Inflammatory macrophage (primary cell): ENCODE measurements at regions not wholly inside any gene's neighbourhood (a gene's known extent, or its start where the extent isn't known, plus 50 kb on each side); places are given as distances from the start of the nearest gene placed in this dataset.
"Not testable (repeated sequence)": the region's sequence is repeated elsewhere in the genome, so short reads cannot be mapped to it uniquely, and the experiment has no call there.

Source experiments
- DNase-seq, 2 donors: peaks; one replicate each; pipeline ENCODE4 v3.0.0-alpha.2; 2020 to 2022

DNA sequence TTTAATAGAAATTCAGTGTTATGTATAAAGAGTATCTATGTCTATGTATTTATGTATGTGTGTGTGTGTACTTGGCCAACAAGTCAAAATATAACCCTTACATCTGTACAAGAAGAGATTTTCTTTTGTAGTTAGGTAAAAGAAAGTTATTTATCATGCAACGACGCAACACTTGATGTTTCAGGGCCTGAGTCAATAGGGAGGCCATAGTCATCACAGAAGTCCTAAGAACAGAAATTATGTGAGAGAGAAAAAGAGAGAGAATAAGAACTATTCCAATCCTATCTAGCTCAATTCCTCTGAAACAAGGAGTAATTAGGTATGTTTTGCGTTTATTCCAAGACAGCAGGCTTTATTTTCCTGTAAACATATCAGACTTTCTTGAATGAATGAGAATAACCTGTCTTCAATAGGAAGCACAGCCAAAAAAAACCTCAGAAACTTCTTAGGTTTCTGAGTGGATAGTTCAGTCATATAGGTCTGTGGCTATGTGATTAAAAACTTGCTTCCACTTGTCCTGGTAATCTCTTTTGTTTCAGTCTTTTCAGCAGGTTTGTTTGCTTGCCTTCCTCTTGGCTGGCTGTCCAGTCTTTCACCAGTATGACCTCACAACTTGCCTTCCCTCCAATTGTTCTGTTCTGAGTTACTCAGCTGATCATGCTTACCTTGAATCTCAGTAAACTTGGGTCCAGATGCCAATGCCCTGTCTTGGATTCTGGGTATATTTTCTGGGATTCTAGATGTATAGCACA lies 382.4 kb upstream of the GBE1 start:
- no peak for DNase-seq

DNA sequence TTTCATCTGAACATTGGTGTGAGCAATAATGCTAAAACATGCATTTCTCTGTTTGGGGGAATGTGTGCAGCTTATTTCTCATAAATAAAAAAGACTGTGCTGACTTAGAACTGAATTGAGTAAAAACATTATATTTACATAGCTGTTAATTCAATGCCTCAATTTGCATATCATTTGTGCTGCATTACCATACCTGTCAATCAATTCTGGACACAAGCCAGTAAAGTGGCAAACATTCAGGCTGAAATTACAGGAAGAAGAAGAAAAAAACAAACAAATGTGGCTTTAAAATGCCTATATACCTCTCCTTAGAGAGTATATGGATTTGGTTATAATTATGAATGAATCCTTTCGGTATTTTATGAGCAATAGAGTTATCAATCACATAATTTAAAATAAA lies 380.1 kb upstream of the GBE1 start:
- DNase-seq = no peak

GRCh38 chr3:82137861-82138260 lies 376.4 kb upstream of the GBE1 start:
- no peak for DNase-seq

DNA sequence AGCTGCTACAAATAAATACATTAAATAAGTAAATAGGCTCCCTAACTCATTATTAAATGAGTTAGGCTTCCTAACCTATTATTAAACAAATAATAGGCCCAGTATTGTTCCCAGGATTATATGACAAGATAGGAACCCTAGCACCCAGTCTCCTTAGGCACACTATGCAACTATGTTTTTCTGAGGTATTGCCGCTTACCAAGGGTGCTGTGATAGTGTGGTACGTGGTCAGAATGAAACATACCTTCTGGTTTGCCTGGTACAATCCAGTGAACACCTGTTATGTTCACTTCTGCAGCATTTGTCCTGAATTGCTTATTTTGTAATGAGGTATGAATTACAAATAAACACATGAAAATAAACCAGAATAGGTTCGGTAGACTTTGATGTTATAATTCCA lies 375.6 kb upstream of the GBE1 start:
- DNase-seq = no peak

DNA sequence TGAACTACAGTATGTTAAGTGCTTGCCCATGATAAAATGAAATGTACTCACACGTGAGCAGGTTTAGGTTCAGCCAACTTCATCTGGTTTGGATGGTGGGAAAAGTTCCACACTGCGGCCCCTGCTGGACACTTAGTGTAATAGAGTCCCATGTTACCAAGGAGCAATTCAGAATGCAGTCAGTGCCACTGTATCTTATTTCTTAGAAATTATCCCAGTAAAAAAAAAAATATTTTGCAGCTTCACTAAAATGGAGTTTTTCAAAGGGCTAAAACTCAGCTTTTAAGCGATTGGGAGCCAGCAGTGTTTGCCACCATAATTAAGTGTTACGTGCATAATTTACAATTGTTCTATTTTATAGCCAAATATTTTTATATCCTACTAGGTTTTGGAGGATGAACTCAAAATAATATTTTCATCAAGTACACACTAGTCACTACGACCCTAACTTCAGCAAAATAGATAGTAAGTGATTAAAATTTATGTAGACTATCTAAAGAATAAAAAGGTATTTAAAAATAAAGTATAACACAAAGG lies 371.7 kb upstream of the GBE1 start:
- peak; percentile 52 to 55 for DNase-seq

DNA sequence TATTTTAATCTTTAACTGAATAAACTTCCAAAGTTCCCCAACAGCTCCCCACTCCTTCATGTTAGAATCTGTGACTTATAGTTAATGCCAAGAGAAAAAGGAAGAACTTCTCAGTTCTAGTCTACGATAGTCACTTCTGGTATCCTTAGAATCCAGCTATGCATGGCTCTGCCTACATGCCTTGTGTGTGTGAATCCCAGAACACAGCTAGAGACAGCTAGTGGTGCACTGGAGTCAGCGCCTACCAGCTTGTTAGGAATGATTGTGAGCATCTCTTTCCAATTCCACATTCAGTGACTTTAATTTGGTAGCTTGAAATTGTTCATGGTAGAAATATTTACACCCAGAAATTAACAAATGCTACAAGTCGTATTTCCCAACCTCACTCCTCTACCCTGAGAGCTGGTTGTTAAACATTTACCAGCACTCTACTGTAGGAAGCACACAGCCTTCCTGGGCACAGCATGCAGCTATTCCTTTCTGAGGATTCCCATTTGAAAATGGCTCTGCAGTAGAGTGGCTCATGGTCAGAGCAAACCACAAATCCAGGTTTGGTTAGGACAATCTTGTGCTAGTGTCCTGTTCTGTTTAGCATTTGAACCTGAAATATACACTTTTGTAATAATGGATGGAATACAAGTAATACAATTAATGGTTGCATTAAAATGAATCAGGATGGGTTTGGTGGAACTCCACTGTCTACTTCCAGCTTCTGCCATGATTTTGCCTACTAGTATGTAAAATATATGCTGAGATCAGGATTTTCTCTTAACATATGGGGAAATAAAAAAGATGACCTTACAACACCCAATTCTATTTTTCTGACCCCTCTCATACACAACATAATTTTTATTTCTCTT lies 371.0 kb upstream of the GBE1 start:
- no peak for DNase-seq

DNA sequence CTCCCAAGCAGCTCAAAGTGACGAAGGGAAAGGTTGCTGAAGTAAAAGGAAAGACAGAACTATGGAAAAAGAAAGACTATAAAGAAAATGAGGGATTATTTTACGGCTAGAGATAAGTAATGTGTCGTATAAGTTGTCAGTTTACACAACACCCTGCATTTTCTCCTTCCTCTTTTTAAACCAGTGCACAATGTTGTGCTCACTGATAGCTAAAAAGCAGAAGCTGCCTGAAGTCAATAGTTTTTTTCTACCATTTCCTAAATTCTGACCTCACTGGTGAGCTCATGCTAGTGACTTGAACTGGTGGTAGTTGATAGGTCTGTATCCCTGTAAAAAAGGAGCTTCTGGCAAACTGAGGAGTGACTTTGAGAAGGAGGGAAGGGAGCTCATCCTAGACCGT lies 368.6 kb upstream of the GBE1 start:
- peak; percentile 82 to 90 for DNase-seq

GRCh38 chr3:82129221-82129801 lies 367.9 kb upstream of the GBE1 start:
- DNase-seq = no peak

GRCh38 chr3:82128271-82128670 lies 366.8 kb upstream of the GBE1 start:
- DNase-seq = no peak

DNA sequence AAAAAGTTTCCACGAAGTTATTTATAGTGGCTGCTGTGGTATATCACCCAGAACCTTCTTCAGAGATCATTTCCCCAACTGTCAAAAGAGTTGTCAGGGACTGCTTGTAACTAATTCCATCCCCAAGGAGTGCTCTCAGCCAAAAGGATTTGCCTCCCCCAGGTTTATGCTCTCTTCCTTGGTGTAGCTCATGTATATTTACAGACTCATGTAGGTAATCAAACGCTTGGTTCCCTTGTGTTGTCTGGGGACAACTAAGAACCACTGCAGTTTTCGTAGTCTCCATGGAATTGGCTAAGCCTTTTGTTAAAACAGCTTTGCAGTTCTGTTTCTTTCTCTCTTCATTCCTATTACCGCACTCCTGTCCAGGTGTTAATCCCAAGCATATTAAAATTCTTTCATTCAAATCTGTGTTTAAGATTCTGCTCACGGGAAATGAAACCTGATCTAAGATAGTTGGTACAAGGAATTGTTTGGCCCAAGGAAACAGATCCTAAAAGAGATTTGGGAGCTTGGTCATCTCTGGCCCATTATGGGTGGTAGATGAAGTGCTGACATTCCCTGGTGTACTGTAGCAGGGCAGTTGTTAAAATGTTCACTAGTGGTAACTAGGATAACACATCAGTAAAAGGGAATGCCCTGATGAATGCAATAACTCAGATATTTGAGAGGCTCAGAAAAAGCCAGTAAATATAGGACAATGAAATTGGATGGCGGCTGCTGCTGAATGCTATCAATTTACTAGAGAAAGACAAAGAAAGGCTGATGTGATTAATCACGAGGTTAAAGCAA lies 361.3 kb upstream of the GBE1 start:
- DNase-seq = no peak

DNA sequence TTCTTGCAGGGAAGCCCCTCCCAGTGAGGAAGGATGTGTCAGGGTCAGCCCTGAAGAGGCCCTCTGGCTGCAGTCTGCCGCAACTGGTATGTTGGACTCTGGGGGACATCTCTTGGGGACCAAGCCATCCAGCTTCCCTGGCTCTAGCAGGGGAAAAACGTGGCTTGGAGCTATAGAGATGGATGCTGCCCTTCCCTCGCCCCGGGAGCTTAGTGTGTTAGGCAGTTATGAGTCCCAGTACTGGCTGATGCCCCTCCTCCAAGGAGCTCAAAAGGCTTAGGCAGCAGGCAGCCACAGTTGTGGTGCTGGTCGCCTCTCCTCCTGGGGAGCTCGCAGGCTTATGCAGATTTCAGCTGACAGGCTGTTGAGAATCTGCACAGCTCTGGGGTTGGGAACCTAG lies 353.1 kb upstream of the GBE1 start:
- no peak for DNase-seq

- DNase-seq = not testable (repeated sequence)
Measured at GRCh38 chr3:82110721-82111120, 349.3 kb upstream of the GBE1 start.

DNA sequence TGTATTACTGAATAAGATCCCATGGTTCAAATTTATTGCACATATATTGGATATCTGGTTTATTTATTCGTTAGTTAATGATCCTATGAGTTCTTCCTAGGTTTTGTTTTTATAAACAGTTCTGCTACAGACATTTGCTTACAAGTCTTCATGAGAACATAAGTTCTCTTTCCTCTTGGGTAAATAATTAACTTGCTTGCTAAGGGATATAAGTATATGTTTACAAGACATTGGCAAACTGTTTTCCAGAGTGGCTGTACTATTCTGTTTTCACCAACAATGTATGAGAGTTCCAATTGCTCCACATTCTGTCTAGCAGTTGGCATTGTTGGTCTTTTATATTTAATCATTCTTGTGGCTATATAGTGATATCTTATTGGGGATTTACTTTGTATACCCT lies 341.8 kb upstream of the GBE1 start:
- no peak for DNase-seq

DNA sequence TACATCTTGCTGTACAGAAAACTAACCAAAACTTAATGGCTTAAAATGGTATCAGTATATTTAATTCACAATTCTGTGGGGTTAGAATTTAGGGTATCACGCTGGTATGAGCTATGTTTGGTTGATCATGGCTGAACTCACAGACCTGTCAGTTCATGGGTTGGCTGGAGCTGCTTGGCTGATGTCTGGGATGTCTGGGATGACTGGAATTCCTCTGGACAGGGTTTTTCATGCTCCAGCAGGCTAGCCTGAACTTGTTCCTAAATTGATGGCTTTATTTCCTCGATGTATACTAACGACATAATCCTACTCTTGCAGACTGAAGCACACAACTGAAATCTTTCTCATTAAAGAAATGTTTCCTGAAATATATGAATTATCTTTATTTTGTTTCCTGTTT lies 338.9 kb upstream of the GBE1 start:
- DNase-seq = no peak

DNA sequence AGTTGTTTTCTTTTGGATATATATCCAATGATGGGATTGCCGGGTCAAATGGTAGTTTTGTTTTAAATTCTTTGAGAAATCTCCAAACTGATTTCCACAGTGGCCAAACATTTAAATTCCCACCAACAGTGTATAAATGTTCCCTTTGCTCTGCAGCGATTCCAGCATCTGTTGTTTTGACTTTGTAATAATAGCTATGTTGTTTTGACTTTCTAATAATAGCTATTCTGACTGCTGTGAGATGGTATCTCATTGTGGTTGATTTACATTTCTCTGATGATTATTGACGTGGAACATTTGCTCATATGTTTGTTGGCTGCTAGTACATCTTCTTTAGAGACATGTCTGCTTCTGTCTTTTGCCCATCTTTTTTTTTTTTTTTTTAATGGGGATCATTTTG lies 332.2 kb upstream of the GBE1 start:
- no peak for DNase-seq

- no peak for DNase-seq
Measured at GRCh38 chr3:82088749-82089148, 327.3 kb upstream of the GBE1 start.

DNA sequence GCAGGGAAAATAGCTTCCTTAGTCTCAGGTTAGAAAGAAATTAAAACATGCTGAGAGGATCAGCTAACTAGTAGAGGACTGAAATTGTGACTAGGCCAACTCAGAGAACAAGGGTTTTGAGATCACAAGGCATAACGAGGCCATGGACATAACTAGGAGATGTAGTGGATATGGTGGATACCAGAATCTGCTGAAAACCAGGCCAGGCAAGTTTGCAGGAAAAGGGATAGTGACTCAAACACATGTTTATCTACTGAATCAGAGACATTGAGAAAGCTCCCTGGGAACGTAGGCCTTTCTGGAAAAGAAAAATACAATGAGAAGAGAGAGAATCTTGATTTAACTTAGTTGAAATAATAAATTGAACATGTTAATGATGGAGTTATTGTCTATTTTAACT lies 326.5 kb upstream of the GBE1 start:
- no peak for DNase-seq

- no peak for DNase-seq
Measured at GRCh38 chr3:82085851-82086475, 324.5 kb upstream of the GBE1 start.

- no peak for DNase-seq
Measured at GRCh38 chr3:82085356-82085755, 323.9 kb upstream of the GBE1 start.

DNA sequence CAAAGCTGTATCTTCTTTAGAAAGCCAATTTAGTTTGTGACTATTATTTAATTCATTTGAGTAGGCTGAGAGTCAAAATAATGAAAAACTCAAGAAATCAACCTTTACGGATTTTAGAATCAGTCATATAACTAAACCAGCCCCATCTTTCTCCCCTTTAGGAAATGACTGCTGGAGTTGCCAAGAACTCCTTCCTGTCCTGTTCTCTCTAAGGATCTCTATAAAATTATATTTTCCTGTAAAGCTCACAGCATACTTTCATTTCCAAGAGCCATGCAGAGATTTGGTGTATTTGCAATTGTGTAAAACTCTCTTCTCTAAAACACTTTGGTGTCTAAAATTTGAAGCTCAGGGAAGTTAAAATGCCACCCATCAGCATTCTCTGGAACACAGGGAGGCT lies 323.4 kb upstream of the GBE1 start:
- DNase-seq = no peak

- no peak for DNase-seq
Measured at GRCh38 chr3:82082796-82083195, 321.4 kb upstream of the GBE1 start.

DNA sequence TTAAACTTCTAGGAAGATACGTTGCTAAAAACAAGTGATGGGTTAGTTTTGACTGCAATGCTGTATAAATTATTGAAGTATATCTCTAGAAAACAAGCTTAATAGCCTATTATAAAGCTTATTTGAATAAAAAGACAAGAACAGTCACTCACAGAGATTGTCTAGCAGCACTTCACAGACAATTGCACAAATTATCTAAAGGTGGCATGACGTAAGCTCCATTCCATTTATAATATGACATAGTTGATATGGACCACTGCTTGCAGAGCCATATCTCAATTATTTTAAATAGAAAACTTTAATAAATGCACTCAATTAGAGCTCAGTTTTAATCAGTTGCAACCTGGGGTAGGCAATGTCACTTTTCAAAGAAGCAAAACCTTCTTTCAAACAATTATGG lies 319.9 kb upstream of the GBE1 start:
- DNase-seq = no peak
